Astrocyte (in vitro differentiated cells and primary cell): ENCODE measurements at regions not wholly inside any gene's neighbourhood (a gene's known extent, or its start where the extent isn't known, plus 50 kb on each side); places are given as distances from the start of the nearest gene placed in this dataset.

Experiments
- CTCF ChIP-seq: IDR thresholded peaks from 2 replicates; pipeline ENCODE4 v1.5.1; 2011; ENCODE audit warnings: low read depth, mild to moderate bottlenecking, inconsistent platforms, low read length, moderate library complexity; ENCODE audit not compliant: insufficient read depth
- EZH2 ChIP-seq: IDR thresholded peaks from 2 replicates; pipeline ENCODE4 v1.6.1; 2012; ENCODE audit warnings: mild to moderate bottlenecking, low read length, inconsistent platforms; ENCODE audit not compliant: insufficient read depth

- TF ChIP-seq CTCF = no peak
- TF ChIP-seq EZH2 = no peak
Observed at GRCh38 chr18:28716338-28716737, 539.4 kb upstream of the CDH2 start.
